Panc1 (cell line): ENCODE measurements at regions not wholly inside any gene's neighbourhood (a gene's known extent, or its start where the extent isn't known, plus 50 kb on each side); places are given as distances from the start of the nearest gene placed in this dataset.

Experiments
- ATAC-seq: fragments of 200-7000 bp; cut with Tn5 transposase; 2 replicates; pipeline ENCODE4 v1.9.1; 2020; ENCODE audit warnings: mild to moderate bottlenecking, moderate library complexity
- BruUV-seq: library from RNA; stranded (reverse); fragments of 400-500 nt; replicated peaks from 2 replicates; lab custom pipeline; 2021; lab: Mats Ljungman, UMichigan
- CTCF ChIA-PET: fragments of 300-600 bp; sonication (Branson Sonifier 250); formaldehyde crosslinking; loops from one replicate; lab custom pipeline; 2022; ENCODE audit warnings: antibody characterized with exemption; lab: Charles Lee
- POLR2A ChIA-PET: fragments of 300-600 bp; sonication (Branson Sonifier 250); formaldehyde crosslinking; loops from one replicate; lab custom pipeline; 2022; ENCODE audit warnings: antibody characterized with exemption; lab: Charles Lee
- DNase-seq: peaks from one replicate; pipeline ENCODE4 v3.0.0-alpha.2; 2010; ENCODE audit warnings: low read depth, low spot score
- H3K27ac ChIP-seq: 2 replicates; pipeline ENCODE4 v1.5.1; 2011; ENCODE audit warnings: mild to moderate bottlenecking, low read length, inconsistent platforms
- H3K27me3 ChIP-seq: fragments of 200-500 bp; sonication (Bioruptor generic); 2 replicates; pipeline ENCODE4 v1.6.0; 2014; ENCODE audit warnings: low read length, inconsistent platforms; ENCODE audit not compliant: control insufficient read depth, insufficient read depth
- H3K36me3 ChIP-seq: fragments of 200-500 bp; sonication (Bioruptor generic); 2 replicates; pipeline ENCODE4 v1.5.1; 2014; ENCODE audit warnings: inconsistent platforms, mild to moderate bottlenecking, low read length, moderate library complexity; ENCODE audit not compliant: control insufficient read depth, insufficient read depth
- H3K4me1 ChIP-seq: 2 replicates; pipeline ENCODE4 v1.5.1; 2011; ENCODE audit warnings: inconsistent platforms, mild to moderate bottlenecking, low read length, moderate library complexity; ENCODE audit not compliant: control insufficient read depth, insufficient read depth
- H3K4me3 ChIP-seq, 2 experiments: 2 replicates each; pipeline ENCODE4 v1.5.1; 2011 to 2012; ENCODE audit warnings: low read depth in 2 of 2, low read length in 2 of 2, mild to moderate bottlenecking in 2 of 2, inconsistent platforms in 1 of 2, moderate library complexity in 1 of 2
- H3K9me3 ChIP-seq: fragments of 200-500 bp; sonication (Bioruptor generic); 2 replicates; pipeline ENCODE4 v1.5.1; 2014; ENCODE audit warnings: low read depth, mild to moderate bottlenecking, inconsistent platforms, low read length, moderate library complexity; ENCODE audit not compliant: control insufficient read depth, insufficient read depth
- POLR2AphosphoS5 ChIP-seq: IDR thresholded peaks from 2 replicates; pipeline ENCODE4 v1.6.1; 2012; ENCODE audit warnings: mild to moderate bottlenecking, low read depth, low read length, moderate library complexity
- SIN3A ChIP-seq: IDR thresholded peaks from 2 replicates; pipeline ENCODE4 v1.6.1; 2012; ENCODE audit warnings: low read depth, mild to moderate bottlenecking, low read length, moderate library complexity, borderline replicate concordance; ENCODE audit not compliant: insufficient read depth
- TCF7L2 ChIP-seq: IDR thresholded peaks from 2 replicates; pipeline ENCODE4 v1.6.1; 2011; ENCODE audit warnings: mild to moderate bottlenecking, low read depth, low read length, inconsistent platforms
- in situ Hi-C: cut with HindIII; loops from 2 replicates; pipeline ENCODE4 v1.10.0; 2016; ENCODE audit warnings: low sequenced_read_pairs, low pct_unique_long_range_greater_than_20kb
- intact Hi-C: fragments of 100-400 bp; cut with micrococcal nuclease; formaldehyde crosslinking; loops from one replicate; pipeline ENCODE4 v1.10.0; 2022; ENCODE audit not compliant: unreplicated experiment
- TF ChIP-seq, protein P1 (sequence below): fragments of 450-650 bp; IDR thresholded peaks from 2 replicates; pipeline ENCODE4 v1.5.1; 2017; ENCODE audit warnings: mild to moderate bottlenecking
- TF ChIP-seq, protein P2 (sequence below), 2 experiments: IDR thresholded peaks; 2 replicates each; pipeline ENCODE4 v1.6.1; 2011 to 2012; ENCODE audit warnings: low read depth in 2 of 2, control low read depth in 1 of 2, low read length in 1 of 2, mild to moderate bottlenecking in 1 of 2, moderate library complexity in 1 of 2; ENCODE audit not compliant: insufficient read depth in 1 of 2

DNA sequence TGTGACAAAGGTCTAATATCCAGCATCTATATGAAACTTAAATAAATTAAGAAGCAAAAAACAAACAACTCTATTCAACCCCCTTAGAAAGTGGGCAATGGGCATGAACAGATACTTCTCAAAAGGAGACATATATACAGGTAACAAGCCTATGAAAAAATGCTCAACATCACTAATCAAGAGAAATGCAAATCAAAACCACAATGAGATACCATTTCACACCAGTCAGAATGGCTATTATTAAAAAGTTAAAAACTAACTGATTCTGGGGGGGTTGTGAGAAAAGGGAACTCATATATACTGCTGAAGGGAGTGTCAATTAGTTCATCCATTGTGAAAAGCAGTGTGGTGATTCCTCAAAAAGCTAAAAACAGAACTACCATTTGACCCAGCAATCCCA lies 198.9 kb downstream of the BMP4 start:
- H3K36me3 ChIP-seq = no peaks in the 10 kb centered on the region
- BruUV-seq = no TSS peak
- H3K27me3 ChIP-seq = no peaks in the 10 kb centered on the region
- intact Hi-C loops (no loop called here), in situ Hi-C loops (no loop called here)
- POLR2A ChIA-PET = no interaction called here
- DNase-seq (no peak), ATAC-seq (no peak)
- no peaks in the 10 kb centered on the region for H3K4me1 ChIP-seq
- H3K4me3 ChIP-seq = no peak overlapping the region
- no peaks in the 10 kb centered on the region for H3K9me3 ChIP-seq
- no peak overlapping the region for H3K27ac ChIP-seq
- TF ChIP-seq SIN3A (no peak), POLR2AphosphoS5 (no peak), TCF7L2 (no peak)
- TF ChIP-seq, protein P1, sequence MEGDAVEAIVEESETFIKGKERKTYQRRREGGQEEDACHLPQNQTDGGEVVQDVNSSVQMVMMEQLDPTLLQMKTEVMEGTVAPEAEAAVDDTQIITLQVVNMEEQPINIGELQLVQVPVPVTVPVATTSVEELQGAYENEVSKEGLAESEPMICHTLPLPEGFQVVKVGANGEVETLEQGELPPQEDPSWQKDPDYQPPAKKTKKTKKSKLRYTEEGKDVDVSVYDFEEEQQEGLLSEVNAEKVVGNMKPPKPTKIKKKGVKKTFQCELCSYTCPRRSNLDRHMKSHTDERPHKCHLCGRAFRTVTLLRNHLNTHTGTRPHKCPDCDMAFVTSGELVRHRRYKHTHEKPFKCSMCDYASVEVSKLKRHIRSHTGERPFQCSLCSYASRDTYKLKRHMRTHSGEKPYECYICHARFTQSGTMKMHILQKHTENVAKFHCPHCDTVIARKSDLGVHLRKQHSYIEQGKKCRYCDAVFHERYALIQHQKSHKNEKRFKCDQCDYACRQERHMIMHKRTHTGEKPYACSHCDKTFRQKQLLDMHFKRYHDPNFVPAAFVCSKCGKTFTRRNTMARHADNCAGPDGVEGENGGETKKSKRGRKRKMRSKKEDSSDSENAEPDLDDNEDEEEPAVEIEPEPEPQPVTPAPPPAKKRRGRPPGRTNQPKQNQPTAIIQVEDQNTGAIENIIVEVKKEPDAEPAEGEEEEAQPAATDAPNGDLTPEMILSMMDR = no peak
- TF ChIP-seq, protein P2, sequence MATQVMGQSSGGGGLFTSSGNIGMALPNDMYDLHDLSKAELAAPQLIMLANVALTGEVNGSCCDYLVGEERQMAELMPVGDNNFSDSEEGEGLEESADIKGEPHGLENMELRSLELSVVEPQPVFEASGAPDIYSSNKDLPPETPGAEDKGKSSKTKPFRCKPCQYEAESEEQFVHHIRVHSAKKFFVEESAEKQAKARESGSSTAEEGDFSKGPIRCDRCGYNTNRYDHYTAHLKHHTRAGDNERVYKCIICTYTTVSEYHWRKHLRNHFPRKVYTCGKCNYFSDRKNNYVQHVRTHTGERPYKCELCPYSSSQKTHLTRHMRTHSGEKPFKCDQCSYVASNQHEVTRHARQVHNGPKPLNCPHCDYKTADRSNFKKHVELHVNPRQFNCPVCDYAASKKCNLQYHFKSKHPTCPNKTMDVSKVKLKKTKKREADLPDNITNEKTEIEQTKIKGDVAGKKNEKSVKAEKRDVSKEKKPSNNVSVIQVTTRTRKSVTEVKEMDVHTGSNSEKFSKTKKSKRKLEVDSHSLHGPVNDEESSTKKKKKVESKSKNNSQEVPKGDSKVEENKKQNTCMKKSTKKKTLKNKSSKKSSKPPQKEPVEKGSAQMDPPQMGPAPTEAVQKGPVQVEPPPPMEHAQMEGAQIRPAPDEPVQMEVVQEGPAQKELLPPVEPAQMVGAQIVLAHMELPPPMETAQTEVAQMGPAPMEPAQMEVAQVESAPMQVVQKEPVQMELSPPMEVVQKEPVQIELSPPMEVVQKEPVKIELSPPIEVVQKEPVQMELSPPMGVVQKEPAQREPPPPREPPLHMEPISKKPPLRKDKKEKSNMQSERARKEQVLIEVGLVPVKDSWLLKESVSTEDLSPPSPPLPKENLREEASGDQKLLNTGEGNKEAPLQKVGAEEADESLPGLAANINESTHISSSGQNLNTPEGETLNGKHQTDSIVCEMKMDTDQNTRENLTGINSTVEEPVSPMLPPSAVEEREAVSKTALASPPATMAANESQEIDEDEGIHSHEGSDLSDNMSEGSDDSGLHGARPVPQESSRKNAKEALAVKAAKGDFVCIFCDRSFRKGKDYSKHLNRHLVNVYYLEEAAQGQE (IDR thresholded peaks at IDR 0.05; ENCODE audit: insufficient read depth in 1 of 2, low read depth in 2 of 2, low read length in 1 of 2) = no peak
- CTCF ChIA-PET = no interaction called here

DNA sequence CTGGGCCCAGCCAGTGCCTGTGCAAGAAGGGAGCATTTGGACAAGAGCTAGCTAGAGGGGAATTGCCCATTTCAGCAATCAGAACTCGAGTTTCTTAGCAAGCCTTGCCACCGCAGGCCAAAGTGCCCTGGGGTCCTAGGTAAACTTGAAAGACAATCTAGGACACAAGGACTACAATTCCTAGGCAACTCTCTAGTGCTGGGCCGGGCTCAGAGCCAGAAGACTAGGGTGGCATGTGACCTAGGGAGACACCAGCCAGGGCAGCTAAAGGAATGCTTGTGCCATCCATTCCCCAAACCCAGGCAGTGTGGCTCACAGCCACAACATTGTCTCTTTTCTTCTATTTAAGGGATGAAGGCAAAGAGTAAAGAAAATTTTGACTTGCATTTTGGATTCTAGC lies 205.0 kb downstream of the BMP4 start:
- no peaks in the 10 kb centered on the region for H3K9me3 ChIP-seq
- H3K36me3 ChIP-seq = no peaks in the 10 kb centered on the region
- TF ChIP-seq TCF7L2 (no peak), SIN3A (no peak), POLR2AphosphoS5 (no peak)
- TF ChIP-seq, protein P1 = no peak
- TF ChIP-seq, protein P2 (IDR thresholded peaks at IDR 0.05; ENCODE audit: insufficient read depth in 1 of 2, low read depth in 2 of 2, low read length in 1 of 2) = no peak
- ChIA-PET CTCF (no interaction called here), POLR2A (no interaction called here)
- H3K4me3 ChIP-seq = no peak overlapping the region
- DNase-seq = no peak
- intact Hi-C loops = no loop called here
- H3K27me3 ChIP-seq = no peaks in the 10 kb centered on the region
- no peak for ATAC-seq
- no peak overlapping the region for H3K27ac ChIP-seq
- no peaks in the 10 kb centered on the region for H3K4me1 ChIP-seq
- no TSS peak for BruUV-seq
- in situ Hi-C loops = no loop called here
